ENCODE measurements at regions not wholly inside any gene's neighbourhood (a gene's known extent, or its start where the extent isn't known, plus 50 kb on each side); places are given as distances from the start of the nearest gene placed in this dataset.

- Mint-ChIP-seq H3K36me3 (ENCODE audit: insufficient read depth, unreplicated experiment) (no peaks in the 10 kb centered on the region), H3K27ac (ENCODE audit: low read depth, unreplicated experiment) (no peak overlapping the region), H3K9me3 (ENCODE audit: unreplicated experiment) (no peaks in the 10 kb centered on the region), H3K4me1 (ENCODE audit: insufficient read depth, unreplicated experiment) (peaks cover 10% of the 10 kb centered on the region), H3K27me3 (ENCODE audit: insufficient read depth, unreplicated experiment) (no peaks in the 10 kb centered on the region), H3K4me3 (ENCODE audit: unreplicated experiment) (no peak overlapping the region)
- CTCF ChIA-PET = no interaction called here
- no TSS peak for BruUV-seq (replicated peaks)
- TF ChIP-seq, protein P1, sequence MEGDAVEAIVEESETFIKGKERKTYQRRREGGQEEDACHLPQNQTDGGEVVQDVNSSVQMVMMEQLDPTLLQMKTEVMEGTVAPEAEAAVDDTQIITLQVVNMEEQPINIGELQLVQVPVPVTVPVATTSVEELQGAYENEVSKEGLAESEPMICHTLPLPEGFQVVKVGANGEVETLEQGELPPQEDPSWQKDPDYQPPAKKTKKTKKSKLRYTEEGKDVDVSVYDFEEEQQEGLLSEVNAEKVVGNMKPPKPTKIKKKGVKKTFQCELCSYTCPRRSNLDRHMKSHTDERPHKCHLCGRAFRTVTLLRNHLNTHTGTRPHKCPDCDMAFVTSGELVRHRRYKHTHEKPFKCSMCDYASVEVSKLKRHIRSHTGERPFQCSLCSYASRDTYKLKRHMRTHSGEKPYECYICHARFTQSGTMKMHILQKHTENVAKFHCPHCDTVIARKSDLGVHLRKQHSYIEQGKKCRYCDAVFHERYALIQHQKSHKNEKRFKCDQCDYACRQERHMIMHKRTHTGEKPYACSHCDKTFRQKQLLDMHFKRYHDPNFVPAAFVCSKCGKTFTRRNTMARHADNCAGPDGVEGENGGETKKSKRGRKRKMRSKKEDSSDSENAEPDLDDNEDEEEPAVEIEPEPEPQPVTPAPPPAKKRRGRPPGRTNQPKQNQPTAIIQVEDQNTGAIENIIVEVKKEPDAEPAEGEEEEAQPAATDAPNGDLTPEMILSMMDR (IDR thresholded peaks at IDR 0.05; ENCODE audit: unreplicated experiment) = no peak
- POLR2A ChIA-PET = no interaction called here
- no peak for DNase-seq (ENCODE audit: unreplicated experiment)
- intact Hi-C loops (cut with micrococcal nuclease) = no loop called here
Observed at GRCh38 chr5:73300337-73301207, 127.6 kb downstream of the TMEM174 start.

DNA sequence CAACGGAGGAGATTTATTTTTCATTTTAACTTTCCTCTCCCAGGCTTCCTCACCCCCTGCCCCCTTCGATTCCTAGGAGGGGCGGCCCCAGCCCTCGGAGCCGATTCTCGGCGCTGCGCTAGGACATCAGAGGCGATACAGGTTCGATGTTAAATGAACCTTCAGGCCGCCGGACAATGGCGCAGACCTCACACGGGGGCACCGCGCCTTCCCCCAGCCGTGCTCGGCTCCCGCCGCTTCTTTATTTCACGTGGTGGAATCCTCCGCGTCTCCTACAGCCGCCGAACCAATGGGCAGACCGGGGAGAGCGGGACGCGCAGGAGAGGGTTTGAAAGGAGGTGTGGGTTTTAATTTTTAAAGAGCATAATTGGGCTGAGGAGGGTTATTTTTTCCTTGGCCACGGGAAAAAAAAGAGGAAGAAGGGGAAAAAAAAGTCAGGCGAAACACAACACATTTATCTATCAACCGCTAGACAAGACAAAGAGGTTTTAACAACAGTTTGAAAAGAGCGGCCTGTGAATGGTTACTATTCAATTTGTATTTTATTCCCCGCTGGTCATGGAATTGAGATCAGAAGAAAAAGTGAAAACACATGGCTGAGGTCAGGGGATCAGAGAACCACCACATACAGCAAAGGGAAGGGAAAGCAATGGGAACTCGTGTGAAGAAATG lies 126.8 kb downstream of the TMEM174 start:
- intact Hi-C loops (cut with micrococcal nuclease) = no loop called here
- H3K36me3 Mint-ChIP-seq (ENCODE audit: insufficient read depth, unreplicated experiment) = no peaks in the 10 kb centered on the region
- no peak overlapping the region for H3K4me3 Mint-ChIP-seq (ENCODE audit: unreplicated experiment)
- ChIA-PET POLR2A (no interaction called here), CTCF (no interaction called here)
- BruUV-seq (replicated peaks) = no TSS peak
- H3K27me3 Mint-ChIP-seq (ENCODE audit: insufficient read depth, unreplicated experiment) = no peaks in the 10 kb centered on the region
- DNase-seq (ENCODE audit: unreplicated experiment) = no peak
- no peak overlapping the region for H3K27ac Mint-ChIP-seq (ENCODE audit: low read depth, unreplicated experiment)
- H3K9me3 Mint-ChIP-seq (ENCODE audit: unreplicated experiment) = no peaks in the 10 kb centered on the region
- H3K4me1 Mint-ChIP-seq (ENCODE audit: insufficient read depth, unreplicated experiment) = peaks cover 10% of the 10 kb centered on the region
- TF ChIP-seq, protein P1 (IDR thresholded peaks at IDR 0.05; ENCODE audit: unreplicated experiment) = no peak

GRCh38 chr5:73298772-73299630 lies 126.0 kb downstream of the TMEM174 start:
- Mint-ChIP-seq H3K9me3 (ENCODE audit: unreplicated experiment) (no peaks in the 10 kb centered on the region), H3K27ac (ENCODE audit: low read depth, unreplicated experiment) (no peak overlapping the region), H3K27me3 (ENCODE audit: insufficient read depth, unreplicated experiment) (no peaks in the 10 kb centered on the region), H3K4me1 (ENCODE audit: insufficient read depth, unreplicated experiment) (peaks cover 10% of the 10 kb centered on the region), H3K36me3 (ENCODE audit: insufficient read depth, unreplicated experiment) (no peaks in the 10 kb centered on the region), H3K4me3 (ENCODE audit: unreplicated experiment) (no peak overlapping the region)
- DNase-seq (ENCODE audit: unreplicated experiment) = no peak
- ChIA-PET CTCF (no interaction called here), POLR2A (no interaction called here)
- intact Hi-C loops (cut with micrococcal nuclease) = no loop called here
- TF ChIP-seq, protein P1 (IDR thresholded peaks at IDR 0.05; ENCODE audit: unreplicated experiment) = no peak
- no TSS peak for BruUV-seq (replicated peaks)

DNA sequence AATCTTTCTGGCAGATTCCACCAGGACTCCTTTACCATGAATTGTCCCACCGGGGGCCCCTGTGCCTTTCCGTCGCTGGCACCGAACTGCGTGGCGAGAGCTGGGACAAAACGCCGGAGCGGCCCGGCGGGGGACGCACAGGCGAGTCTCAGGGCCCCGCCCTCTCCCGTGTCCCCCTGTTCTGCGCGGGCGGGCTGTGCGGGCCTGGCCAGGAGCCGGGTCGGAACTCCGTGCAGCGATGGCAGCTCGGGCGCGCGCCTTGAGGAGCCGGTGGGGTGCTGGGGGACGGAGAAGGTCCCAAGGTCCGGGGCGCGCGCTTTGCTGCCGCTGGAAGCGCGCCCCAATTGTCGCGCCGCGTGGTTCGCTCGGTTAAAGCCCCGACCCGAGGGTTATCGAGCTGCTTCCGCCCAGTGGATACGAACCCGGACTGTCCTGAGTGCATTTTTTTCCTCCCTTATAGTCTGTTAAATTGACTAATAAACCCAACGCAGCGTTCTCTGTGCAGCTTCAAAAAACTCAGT lies 125.3 kb downstream of the TMEM174 start:
- no peak overlapping the region for H3K27ac Mint-ChIP-seq (ENCODE audit: low read depth, unreplicated experiment)
- ChIA-PET POLR2A (no interaction called here), CTCF (interaction anchor here (0.6 to 1.8 kb wide), 2 partner anchors 82 to 93 kb away, joined by 4 to 7 read pairs; no protein-coding TSS in a partner anchor)
- H3K36me3 Mint-ChIP-seq (ENCODE audit: insufficient read depth, unreplicated experiment) = no peaks in the 10 kb centered on the region
- H3K4me1 Mint-ChIP-seq (ENCODE audit: insufficient read depth, unreplicated experiment) = peaks cover 10% of the 10 kb centered on the region
- DNase-seq (ENCODE audit: unreplicated experiment) = no peak
- no peak overlapping the region for H3K4me3 Mint-ChIP-seq (ENCODE audit: unreplicated experiment)
- no peaks in the 10 kb centered on the region for H3K9me3 Mint-ChIP-seq (ENCODE audit: unreplicated experiment)
- TF ChIP-seq, protein P1 (IDR thresholded peaks at IDR 0.05; ENCODE audit: unreplicated experiment) = no peak
- H3K27me3 Mint-ChIP-seq (ENCODE audit: insufficient read depth, unreplicated experiment) = no peaks in the 10 kb centered on the region
- no TSS peak for BruUV-seq (replicated peaks)
- intact Hi-C loops (cut with micrococcal nuclease) = no loop called here
